OCI-LY1 (cell line): ENCODE measurements at regions not wholly inside any gene's neighbourhood (a gene's known extent, or its start where the extent isn't known, plus 50 kb on each side); places are given as distances from the start of the nearest gene placed in this dataset.

Experiments used
- CTCF ChIP-seq: fragments of 200-600 bp; sonication (generic), shearing (Covaris generic); IDR thresholded peaks from 2 replicates; pipeline ENCODE4 v1.5.1; 2017; ENCODE audit warnings: mild to moderate bottlenecking, antibody characterized with exemption, low read length, moderate library complexity, mixed read lengths
- EZH2 ChIP-seq: fragments of 200-600 bp; sonication (generic), shearing (Covaris generic); IDR thresholded peaks from 2 replicates; pipeline ENCODE4 v1.8.0; 2017; ENCODE audit warnings: borderline replicate concordance, mixed run types, mild to moderate bottlenecking, antibody characterized with exemption, low read length, moderate library complexity, mixed read lengths

GRCh38 chr3:187558990-187559389 lies 111.2 kb downstream of the SST start:
- no peak for TF ChIP-seq CTCF
- no peak for TF ChIP-seq EZH2
